ENCODE measurements at regions not wholly inside any gene's neighbourhood (a gene's known extent, or its start where the extent isn't known, plus 50 kb on each side); places are given as distances from the start of the nearest gene placed in this dataset.

DNA sequence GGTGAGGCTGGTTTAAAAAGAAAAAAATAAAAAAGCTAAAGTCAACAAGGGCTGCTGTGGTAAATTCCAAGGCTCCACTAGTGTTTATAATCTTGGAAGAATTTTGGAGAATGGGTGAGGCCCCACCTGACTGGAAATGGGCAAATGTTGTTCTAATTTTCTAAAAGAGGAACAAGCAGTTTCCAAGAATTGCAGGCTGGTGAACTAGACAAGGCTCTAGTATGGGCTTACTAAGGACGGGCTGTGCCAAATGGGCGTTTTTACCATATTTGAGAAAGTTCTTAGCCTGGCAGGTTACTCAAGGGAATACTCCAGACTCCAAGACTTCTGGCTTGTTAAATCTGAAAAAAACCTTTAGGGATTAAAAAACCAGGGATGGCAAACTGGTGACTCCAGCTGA lies 67.0 kb upstream of the ABHD2 start:
- ChIA-PET POLR2A (no interaction called here), CTCF (interaction anchor here (1.1 to 6.0 kb wide), 4 partner anchors 21 to 157 kb away, joined by 3 to 65 read pairs (median 6); no protein-coding TSS in a partner anchor)
- no peak overlapping the region for H3K27ac ChIP-seq (ENCODE audit: extremely low read depth, low read depth, low read length)
- H3K36me3 ChIP-seq (ENCODE audit: control insufficient read depth in 2 of 2, insufficient read depth in 1 of 2, low read length in 2 of 2), result no peaks in the 10 kb centered on the region
- H3K9me3 ChIP-seq (ENCODE audit: control insufficient read depth, insufficient read depth, low read depth, low read length), result no peaks in the 10 kb centered on the region
- no peak overlapping the region for H3K4me3 ChIP-seq (ENCODE audit: low read depth, low read length)
- TF ChIP-seq ZNF140 (tag by site-specific recombination; IDR thresholded peaks at IDR 0.05) (no peak), PRDM2 (tag by site-specific recombination; IDR thresholded peaks at IDR 0.05; ENCODE audit: borderline replicate concordance) (no peak), SP7 (tag by site-specific recombination; IDR thresholded peaks at IDR 0.05) (no peak), ZNF664 (tag by site-specific recombination; IDR thresholded peaks at IDR 0.05) (no peak), ZBTB49 (tag by site-specific recombination; IDR thresholded peaks at IDR 0.05; ENCODE audit: low read depth) (no peak), ZNF223 (tag by site-specific recombination; IDR thresholded peaks at IDR 0.05) (no peak), ZNF239 (tag by site-specific recombination; IDR thresholded peaks at IDR 0.05) (no peak), HIC1 (tag by site-specific recombination; IDR thresholded peaks at IDR 0.05) (no peak), ZXDB (tag by site-specific recombination; IDR thresholded peaks at IDR 0.05) (no peak), BCL11B (tag by site-specific recombination; IDR thresholded peaks at IDR 0.05; ENCODE audit: low read depth) (no peak), ZNF518A (tag by site-specific recombination; conservative IDR thresholded peaks at IDR 0.05; ENCODE audit: low read depth) (no peak), ZNF148 (tag by site-specific recombination; IDR thresholded peaks at IDR 0.05; ENCODE audit: borderline replicate concordance) (no peak), ZNF18 (tag by site-specific recombination; IDR thresholded peaks at IDR 0.05) (no peak), ZNF776 (tag by site-specific recombination; IDR thresholded peaks at IDR 0.05; ENCODE audit: borderline replicate concordance) (no peak), YY1 (tag by site-specific recombination; IDR thresholded peaks at IDR 0.05) (no peak), ZNF175 (tag by site-specific recombination; IDR thresholded peaks at IDR 0.05) (no peak), ZNF530 (tag by site-specific recombination; IDR thresholded peaks at IDR 0.05; ENCODE audit: low read depth) (no peak)
- no peaks in the 10 kb centered on the region for H3K4me1 ChIP-seq (ENCODE audit: control insufficient read depth, insufficient read depth, low read length)

Measured in HEK293 (cell line).